Muscle of back (tissue), 3 donors: ENCODE measurements at regions not wholly inside any gene's neighbourhood (a gene's known extent, or its start where the extent isn't known, plus 50 kb on each side); places are given as distances from the start of the nearest gene placed in this dataset.

Experiments
- DNase-seq, 3 donors: peaks; one replicate each; pipeline versions ENCODE4 v3.0.0 to v3.0.0-alpha.2; 2013

DNA sequence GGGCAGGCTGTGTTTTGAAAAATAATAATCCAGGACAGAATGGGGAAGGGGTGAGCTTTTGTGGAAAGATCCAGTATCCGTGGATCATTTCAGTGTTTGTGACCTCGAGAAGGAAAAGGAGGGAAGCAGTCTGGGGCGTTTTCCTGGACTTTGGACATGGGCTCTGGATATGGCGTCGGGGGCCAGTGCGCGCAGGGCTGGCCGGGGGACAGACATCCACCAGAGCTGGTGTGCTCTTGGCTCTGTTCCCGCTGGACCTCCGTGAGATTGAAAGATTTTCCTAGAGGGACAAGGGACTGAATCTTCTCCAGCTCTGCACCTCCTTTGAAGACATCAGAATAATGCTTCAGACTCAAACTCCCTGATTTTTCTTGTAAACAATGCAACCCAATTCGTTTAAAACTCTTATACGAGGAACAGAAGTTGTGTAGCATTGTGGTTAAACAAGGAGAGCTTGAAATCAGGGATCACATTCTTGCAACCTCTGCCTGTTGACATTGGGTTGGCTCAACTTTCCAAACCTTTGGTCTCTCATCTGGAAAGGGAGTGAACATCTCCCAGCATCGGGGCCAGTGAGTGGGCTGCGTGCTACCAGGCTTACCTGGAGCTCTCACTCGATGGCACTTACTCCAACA lies 75.9 kb downstream of the C16orf95 start:
- no peak for DNase-seq

- no peak for DNase-seq
These were observed 73.7 kb downstream of the C16orf95 start for GRCh38 chr16:87243478-87243877.

- DNase-seq: no peak
These were observed 72.5 kb downstream of the C16orf95 start for GRCh38 chr16:87244636-87245197.

DNA sequence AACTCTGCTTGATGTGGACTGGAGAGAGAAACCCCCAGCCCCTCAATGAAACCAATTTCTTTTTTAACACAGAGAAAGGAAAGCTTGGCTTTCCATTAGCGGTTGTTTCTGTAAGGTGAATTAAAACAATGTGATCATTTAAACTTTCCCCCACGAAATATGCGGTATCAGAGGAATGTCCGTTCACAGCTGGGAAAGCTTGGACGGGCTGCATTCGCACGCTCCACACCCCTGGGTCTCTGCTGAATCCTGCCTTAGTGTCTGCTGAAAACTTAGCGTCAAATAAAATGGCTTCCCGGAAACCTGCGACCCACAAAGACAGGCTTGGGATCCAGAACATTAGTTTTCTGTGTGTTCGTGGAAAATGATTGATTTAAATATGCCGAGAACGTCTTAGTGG lies 71.7 kb downstream of the C16orf95 start:
- DNase-seq: no peak

DNA sequence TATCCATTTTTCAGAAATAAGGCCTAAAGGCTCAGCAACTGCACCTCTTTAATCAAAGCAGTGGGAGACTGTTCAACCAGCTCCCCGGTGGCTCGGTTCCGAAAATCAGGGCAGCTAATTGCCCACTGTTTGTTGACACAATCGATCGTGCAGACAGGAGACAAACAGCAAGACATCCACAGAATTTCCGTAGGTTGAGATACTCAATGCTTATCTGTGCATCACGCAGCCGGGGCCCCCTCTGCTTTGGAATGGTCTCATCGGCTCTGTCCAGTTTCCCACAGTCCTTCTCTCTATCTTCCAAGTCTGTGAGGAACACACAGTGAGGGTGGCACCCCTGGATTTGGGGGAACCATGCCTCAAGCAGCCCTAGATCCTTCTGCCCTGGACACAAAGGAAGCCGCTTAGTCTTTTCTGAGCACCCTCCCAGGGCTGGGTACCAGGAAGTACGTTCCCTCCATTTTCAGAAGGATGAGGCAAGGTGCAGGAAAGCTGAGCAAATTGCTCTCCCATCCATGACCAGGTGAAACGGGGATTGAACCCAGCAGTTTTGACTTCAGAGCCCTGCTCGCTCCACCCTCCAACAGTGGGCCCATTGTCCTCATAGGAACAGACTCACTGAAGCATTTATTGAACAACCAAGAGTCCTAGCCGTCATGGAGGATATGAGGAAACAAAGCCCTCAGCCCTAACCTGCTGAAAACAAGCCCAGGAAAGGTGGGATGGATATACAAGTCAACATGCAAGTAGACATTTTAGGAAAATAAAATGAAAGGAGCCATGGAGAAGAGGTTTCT lies 70.7 kb downstream of the C16orf95 start:
- no peak for DNase-seq

DNA sequence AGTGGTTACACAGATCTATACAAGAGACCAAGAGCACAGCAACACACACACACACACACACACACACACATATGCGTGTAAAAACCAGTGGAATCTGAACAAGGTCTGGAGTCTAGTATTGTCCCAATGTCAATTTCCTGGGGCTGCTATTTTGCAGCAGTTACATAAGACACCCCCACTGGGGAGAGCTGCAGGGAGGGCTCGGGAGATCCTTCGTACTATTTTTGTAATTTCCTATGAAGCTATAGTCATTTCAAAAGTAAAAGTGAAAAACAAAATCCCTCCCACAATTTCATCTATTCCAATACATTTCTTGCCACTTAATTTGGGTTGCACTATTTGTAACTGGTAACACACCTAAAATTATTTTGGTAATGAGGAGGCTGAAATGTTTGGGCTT lies 68.5 kb downstream of the C16orf95 start:
- DNase-seq: no peak

- DNase-seq: no peak
These were observed 67.8 kb downstream of the C16orf95 start for GRCh38 chr16:87249425-87249824.

DNA sequence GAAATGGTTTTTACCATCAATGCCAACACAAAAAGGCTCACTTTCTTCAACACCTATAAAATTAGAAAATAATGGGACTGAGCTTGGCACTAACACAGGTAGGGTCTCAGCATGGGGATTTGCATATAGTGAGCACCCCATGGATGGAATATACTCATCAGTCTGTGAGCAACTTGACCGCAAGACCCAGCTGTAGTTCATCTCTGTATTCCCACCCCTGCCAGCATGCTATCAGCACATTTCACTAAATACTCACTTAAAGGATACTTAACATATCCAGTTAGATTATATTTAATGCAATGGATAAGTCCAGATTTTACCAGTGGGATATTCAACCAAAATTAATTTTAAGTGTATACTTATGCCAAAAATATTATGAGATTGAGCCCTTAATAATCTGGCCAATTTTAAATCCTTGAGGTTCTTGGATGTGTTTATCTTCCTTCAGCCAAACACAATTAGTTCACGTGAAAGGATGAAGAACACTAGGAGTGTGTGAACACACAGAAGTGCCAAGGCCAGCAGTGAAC lies 66.7 kb downstream of the C16orf95 start:
- DNase-seq: no peak

DNA sequence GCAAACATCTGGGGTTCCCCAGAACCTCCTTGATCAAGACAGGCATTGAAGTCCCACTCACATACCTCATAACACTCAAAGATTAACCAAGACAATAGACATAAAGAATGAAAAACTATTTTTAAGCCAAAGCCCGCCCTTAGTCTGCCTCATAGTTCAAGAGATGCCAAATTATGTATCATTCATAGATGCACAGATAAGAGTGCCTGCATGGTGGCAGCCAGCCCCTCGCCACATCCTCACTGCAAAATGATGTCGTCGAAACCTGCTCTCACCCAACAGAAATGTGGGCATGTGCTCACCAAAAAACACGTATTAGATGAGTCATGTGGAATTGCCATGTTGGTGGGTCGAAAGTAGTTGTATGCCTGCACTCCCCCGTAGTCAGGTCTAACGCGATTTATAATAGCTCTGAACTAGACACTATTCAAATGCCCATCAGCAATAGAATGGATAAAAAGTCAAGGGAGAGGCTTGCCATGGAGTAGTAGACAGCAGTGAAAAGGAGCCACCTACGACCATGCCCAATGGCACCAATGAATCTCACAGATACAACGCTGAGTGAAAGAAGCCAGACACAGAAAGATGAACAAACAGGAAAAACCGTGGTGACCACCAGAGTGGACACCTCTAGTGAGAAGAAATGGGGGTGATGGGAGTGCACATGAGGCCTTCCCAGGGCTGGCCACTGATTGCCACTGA lies 64.8 kb downstream of the C16orf95 start:
- no peak for DNase-seq
